NCI-H187 (cell line): ENCODE measurements at regions not wholly inside any gene's neighbourhood (a gene's known extent, or its start where the extent isn't known, plus 50 kb on each side); places are given as distances from the start of the nearest gene placed in this dataset.
"Not testable (repeated sequence)": the region's sequence is repeated elsewhere in the genome, so short reads cannot be mapped to it uniquely, and the experiment has no call there.

Experiments
- DNase-seq, 2 experiments: peaks; one replicate each; lab custom pipeline; 2025; lab: John Stamatoyannopoulos, UW

DNA sequence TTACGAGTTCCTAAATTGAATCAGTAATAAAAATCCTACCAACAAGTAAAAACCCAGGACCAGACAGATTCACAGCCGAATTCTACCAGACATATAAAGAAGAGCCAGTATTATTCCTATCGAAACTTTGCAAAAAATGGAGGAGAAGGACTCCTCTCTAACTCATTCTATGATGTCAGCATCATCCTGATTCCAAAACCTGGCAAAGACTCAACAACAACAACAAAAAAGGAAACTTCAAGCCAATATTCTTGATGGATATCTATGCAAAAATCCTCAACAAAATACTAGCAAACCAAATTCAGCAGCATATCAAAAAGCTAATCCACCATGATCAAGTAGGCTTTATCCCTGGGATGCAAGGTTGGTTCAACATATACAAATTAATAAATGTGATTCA, 84.6 kb upstream of the ADRB2 start:
- not testable (repeated sequence) for DNase-seq

DNA sequence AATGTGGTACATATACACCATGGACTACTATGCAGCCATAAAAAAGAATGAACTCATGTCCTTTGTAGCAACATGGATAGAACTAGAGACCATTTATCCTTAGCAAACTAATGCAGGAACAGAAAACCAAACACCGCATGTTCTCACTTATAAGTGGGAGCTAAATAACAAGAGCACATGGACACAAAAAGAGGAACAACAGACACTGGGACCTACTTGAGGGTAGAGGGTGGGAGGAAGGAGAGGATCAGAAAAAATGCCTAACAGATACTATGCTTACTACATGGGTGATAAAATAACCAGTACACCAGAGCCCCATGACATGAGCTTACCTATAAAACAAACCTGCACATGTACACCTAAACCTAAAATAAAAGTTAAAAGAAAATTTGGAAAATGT, 82.0 kb upstream of the ADRB2 start:
- DNase-seq = not testable (repeated sequence)

DNA sequence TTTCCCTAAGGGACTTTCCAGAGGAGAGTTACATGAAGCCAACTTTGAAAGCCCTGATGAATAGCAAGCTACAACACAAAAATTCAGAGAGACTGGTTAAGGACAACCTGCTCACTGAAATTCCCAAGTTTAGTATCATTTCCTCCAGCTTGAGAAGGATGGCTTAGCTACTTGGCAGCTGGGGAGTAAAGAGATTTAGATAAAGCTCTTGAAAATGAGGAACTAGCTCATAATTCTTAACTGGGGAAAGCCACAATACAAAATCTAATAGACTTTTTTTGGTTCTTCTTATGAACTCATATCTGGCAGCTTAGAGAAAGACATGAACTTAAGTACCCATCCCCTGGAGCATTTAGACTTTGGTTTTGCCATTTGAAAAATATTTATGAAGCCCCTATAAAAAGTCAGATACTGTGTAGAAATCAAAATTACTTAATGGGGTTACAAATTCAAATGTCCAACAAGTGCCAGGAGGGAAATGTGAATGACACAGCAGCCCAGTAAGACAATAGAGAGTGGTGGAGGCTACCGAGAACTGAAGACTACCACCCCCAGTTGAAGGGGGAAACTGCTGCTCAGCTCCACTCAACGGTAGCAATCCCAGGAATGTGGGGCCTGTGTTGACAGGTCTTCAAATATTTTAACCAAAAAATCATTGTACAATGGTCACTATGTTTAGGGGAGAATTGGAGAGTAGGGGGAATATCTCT, 79.4 kb upstream of the ADRB2 start:
- no peak for DNase-seq

DNA sequence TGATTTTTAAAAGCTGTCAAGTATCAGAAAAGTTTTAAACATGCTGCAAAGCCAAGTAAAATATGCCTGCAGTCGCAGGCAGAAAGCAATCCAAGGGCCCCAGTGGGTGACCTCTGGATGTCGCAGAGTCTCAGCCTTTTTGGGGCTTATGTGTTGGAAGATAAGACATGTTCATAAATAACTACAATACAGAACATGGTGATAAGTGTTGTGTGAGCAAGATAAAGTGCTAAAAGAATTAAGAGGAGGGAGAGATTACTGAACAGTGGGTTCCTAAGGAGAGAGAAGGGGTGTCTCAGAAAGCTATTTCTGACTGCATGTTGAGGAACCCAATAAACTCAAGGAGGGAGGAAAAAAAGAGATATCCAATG, 78.9 kb upstream of the ADRB2 start:
- DNase-seq = no peak

DNA sequence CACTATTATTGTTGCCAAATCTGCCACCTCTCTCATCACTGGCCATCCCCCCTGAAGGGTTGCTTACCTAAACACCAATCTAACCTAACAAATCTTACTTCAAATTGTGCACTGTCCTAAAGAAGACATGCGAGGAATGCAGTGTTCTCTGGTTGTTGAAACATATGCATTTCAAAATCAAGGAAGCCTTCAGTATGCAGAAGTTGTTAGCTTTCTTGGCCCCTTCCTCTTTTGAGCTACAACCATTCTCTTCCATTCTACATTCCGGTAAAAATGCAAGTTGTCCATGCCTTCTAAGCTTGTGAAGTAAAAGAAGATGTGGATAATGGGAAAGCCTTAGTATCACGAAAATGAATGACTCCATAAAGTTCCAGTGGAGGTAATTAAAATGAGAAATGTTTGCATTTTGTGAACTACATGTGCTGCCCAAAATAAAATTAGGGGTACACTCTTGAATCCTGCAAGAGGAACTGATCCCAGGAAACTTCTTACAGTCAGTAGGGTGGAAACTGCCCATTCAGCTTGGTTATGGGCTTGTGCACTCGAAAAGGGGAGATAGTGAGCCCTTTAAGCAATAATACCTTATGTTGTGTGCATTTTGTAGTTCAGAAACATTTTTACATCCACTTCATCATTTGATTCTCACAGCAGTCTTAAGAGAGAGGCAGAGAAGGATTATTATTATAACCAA, 77.6 kb upstream of the ADRB2 start:
- DNase-seq = no peak

DNA sequence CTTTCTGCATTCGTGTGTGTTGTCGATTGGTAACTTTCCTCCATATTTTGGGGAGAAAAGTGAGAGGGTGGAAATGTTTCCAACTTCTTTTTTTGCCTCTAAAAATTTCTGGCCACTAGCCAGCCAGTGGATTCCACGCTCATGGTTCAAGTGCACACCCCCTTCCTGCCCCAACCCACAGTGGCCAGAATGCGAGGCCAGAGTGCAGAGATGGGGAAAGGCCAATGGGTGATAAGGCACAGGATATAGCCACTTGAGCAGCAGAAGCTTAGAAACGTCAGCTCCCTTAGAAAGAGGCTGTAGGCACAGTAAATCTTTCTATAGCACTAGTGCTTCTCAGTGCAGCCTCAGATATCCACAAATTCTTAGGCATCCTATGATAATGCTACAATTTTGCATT, 75.8 kb upstream of the ADRB2 start:
- DNase-seq = no peak

DNA sequence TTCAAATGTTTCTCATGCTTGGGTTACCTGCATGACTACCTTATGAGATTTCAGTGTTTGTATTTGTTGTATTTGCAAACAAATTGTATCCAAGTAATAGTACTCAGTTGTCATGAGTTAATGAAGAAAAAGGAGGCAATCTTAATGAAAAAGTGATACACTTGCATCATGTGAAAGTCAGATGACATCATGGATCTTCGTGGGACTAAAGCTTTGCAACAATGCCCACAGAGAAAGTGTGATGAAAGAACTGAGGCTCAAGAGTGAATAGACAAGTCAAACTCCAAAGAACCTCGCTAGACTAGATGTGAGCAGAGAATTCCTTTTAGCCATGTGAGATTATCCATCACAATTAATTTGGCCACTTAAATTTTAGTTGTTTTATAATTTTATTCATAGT, 75.4 kb upstream of the ADRB2 start:
- no peak for DNase-seq

DNA sequence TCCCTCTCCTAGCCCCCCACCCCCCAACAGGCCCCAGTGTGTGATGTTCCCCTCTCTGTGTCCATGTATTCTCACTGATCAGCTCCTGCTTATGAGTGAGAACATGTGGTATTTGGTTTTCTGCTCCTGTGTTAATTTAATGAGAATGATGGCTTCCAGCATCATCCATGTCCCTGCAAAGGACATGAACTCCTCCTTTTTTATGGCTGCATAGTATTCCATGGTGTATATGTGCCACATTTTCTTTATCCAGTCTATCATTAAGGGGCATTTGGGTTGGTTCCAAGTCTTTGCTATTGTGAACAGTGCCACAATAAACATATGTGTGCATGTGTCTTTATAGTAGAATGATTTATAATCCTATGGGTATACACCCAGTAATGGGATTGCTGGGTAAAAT, 74.0 kb upstream of the ADRB2 start:
- not testable (repeated sequence) for DNase-seq

DNA sequence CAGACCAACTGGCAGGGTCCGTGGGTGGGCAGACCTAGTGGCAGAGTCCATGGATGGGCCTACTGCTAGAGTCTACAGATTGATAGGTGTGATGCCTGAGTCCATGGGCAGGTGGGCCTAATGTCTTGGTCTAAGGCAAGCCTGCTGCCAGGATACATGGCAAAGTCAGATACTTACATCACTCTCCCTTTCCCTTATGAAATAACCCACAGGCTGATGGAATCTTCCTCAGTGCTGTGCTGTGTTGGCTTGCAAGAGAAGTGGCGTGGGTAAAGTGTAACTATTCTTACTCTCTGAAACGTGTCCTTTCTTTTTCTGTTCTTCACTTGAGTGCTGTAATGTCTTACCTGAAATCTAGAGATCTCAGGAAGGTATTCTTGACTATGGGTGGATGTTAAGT, 67.3 kb upstream of the ADRB2 start:
- DNase-seq = no peak

DNA sequence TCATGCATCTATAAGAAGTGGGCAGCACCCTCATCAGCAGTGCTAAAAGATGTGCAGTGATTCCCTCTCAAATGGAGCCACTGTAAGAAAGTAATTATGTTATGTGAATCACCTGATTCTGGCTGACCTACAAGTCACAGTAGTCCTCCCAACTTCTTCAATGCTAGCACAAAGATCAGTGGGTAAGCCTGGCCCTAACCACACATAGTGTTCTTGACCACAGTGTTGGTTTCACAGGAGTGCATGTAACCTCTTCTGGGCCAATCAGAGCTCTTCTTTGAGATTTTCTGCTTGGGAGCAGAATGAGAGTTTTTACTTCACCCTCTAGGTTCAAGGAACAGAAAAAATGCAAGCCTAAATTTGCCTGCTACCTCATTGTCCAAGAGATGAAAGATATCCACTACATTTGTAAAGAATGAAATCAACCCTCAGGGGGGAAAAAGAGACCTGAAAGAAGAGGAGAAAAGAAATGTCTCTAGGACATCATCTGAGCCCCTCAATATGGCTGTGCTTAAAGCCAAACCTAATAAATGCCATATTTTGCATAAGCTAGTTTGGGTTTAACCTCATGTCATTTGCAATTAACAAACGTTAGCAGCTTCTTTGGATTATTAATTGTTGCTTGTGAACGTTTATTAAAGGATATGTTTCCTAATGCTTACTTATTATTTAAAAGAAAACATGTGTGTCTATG, 65.3 kb upstream of the ADRB2 start:
- DNase-seq = no peak

DNA sequence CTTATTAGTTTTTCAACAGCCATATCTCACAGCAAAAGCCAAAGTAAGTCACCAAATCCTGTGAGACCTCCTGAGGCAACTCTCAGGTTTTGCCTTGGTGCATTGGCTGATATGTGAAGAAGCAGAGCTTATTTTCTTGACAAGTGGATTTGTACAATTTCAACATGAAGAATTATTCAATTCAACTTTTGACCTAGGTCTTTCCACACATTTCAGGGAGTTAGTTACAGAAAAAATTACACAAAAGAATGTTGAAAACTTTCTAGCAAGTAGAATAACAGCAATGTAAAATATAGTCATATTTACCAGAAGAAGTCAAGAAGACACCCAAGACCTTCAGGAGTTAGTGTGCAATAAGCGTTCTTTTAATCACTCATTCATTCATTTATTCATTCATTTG, 62.4 kb upstream of the ADRB2 start:
- DNase-seq = no peak

DNA sequence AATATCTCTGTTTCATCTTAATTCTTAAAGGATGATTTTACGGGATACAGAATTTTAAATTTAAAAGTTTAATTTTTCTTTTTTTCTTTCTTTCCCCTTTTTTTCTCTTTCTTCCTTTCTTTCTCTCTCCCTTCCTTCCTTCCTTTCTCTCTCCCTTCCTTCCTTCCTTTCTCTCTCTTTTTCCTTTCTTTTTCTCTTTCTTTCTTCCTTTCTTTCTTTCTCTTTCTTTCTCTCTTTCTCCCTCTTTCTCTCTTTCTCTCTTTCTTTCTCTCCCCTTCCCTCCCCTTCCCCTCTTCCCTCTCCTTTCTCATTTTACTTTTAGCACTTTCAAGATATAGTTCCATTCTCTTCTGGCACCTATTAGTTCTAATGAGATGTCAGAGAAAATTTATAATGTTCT, 61.4 kb upstream of the ADRB2 start:
- DNase-seq = no peak

DNA sequence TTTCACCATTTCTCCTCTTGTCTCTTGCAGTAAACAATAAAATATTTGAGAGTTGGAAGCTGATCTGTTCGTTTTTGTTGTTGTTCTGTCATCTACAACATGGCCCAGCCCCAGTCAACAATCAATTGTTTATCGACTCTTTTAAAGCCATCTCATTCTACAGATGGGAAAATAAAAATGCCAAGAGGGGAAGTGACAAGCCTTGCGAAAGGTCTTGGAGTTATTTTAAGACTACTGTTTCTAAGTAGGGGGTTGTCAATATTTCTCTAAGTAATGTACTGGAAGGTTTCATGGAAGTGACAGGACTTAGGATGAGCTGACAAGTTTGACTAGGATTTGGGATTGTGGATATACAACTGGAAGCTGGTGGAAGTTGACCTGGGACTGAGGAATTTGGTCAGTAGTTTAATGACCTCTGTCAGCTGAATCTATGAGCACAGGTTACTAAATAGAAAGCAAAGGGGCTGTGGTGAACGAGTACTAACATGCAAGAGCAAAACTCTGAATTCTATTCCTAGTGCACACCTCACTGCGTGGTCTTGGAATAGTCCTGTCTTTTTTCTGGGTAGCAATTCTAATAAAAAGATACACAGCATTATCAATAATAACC, 57.5 kb upstream of the ADRB2 start:
- no peak for DNase-seq

DNA sequence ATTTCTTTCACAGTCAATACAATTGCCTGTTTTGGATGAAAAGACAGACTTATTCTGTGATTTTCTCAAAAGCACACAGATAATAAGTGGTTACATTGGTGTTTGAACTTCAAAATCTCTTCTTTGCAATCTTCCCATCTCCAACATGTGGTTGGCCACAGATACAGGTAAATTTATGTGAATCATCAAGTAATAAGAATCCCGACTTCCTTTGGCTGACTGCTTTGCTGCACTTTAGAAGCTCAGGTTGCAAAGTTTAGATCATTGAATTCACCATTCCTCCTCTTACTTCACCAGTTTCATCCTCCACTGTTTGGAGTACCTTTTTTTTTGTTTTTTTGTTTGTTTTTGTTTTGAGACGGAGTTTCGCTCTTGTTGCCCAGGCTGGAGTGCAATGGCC, 56.5 kb upstream of the ADRB2 start:
- DNase-seq = no peak

DNA sequence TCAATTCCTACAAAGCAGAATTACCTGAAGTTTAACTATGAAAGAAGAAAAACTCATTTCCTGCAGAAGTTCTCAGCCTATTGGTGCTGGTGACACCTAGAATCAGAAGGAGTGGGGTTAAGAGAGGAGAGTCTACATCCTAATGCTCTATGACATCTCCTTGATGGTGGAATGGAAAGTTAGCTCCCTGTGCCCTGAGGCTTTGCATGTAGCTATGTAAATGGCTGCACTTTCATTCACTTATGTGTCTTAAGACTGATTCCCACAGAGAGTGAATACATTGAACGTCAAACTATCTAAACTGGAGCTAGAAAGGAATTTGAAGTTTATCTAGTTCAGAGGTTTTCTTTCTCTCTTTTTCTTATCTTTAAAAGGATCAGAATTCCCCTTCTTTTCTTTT, 52.1 kb upstream of the ADRB2 start:
- DNase-seq = no peak

DNA sequence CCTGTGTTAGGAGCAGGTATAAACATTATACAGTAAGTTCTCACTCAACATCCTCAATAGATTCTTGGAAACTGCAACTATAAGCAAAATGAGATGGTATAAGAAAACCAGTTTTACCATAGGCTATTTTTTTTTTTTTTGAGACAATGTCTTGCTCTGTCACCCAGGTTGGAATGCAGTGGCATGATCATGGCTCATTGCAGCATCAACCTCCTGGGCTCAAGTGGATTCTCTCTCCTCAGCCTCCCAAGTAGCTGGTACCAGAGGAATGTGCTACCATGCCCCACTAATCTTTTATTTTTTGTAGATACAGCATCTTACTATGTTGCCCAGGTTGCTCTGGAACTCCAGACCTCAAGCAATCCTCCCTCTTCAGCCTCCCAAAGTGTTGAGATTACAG, 50.1 kb upstream of the ADRB2 start:
- DNase-seq = no peak
